Endothelial cell (in vitro differentiated cells): ENCODE measurements at regions not wholly inside any gene's neighbourhood (a gene's known extent, or its start where the extent isn't known, plus 50 kb on each side); places are given as distances from the start of the nearest gene placed in this dataset.

Source experiments
- DNase-seq: peaks from one replicate; pipeline ENCODE4 v3.0.0; 2021; ENCODE audit warnings: low spot score
- H3K27ac Mint-ChIP-seq: one replicate; pipeline ENCODE4 v1.8.0; 2021; ENCODE audit warnings: mixed read lengths, inconsistent platforms; ENCODE audit not compliant: unreplicated experiment
- H3K27me3 Mint-ChIP-seq: one replicate; pipeline ENCODE4 v1.8.0; 2021; ENCODE audit warnings: mild to moderate bottlenecking, moderate library complexity, mixed read lengths, inconsistent platforms; ENCODE audit not compliant: unreplicated experiment
- H3K36me3 Mint-ChIP-seq: one replicate; pipeline ENCODE4 v1.8.0; 2021; ENCODE audit warnings: mild to moderate bottlenecking, low read depth, mixed read lengths, inconsistent platforms; ENCODE audit not compliant: unreplicated experiment
- H3K4me1 Mint-ChIP-seq: one replicate; pipeline ENCODE4 v1.8.0; 2021; ENCODE audit warnings: mild to moderate bottlenecking, mixed read lengths, inconsistent platforms; ENCODE audit not compliant: unreplicated experiment
- H3K4me3 Mint-ChIP-seq: one replicate; pipeline ENCODE4 v1.8.0; 2021; ENCODE audit warnings: mild to moderate bottlenecking, mixed read lengths, inconsistent platforms; ENCODE audit not compliant: unreplicated experiment
- H3K9me3 Mint-ChIP-seq: one replicate; pipeline ENCODE4 v1.8.0; 2021; ENCODE audit warnings: mixed read lengths, inconsistent platforms; ENCODE audit not compliant: unreplicated experiment
- CTCF ChIP-seq: fragments of 200-600 bp; sonication (generic); IDR thresholded peaks from one replicate; pipeline ENCODE4 v1.5.0; 2021; ENCODE audit warnings: antibody characterized with exemption; ENCODE audit not compliant: unreplicated experiment

- Mint-ChIP-seq H3K36me3 (no peaks in the 10 kb centered on the region), H3K4me1 (peaks cover 31% of the 10 kb centered on the region), H3K9me3 (no peaks in the 10 kb centered on the region), H3K27me3 (no peaks in the 10 kb centered on the region), H3K4me3 (no peak overlapping the region), H3K27ac (no peak overlapping the region)
- no peak for DNase-seq
- no peak for TF ChIP-seq CTCF
Measured at GRCh38 chr6:113004470-113005270, 657.5 kb downstream of the RFPL4B start.

GRCh38 chr6:113006494-113006893 is 659.4 kb downstream of the RFPL4B start:
- no peak overlapping the region for H3K27ac Mint-ChIP-seq
- DNase-seq: no peak
- no peaks in the 10 kb centered on the region for H3K9me3 Mint-ChIP-seq
- no peak for TF ChIP-seq CTCF
- H3K4me3 Mint-ChIP-seq: no peak overlapping the region
- H3K36me3 Mint-ChIP-seq: no peaks in the 10 kb centered on the region
- no peaks in the 10 kb centered on the region for H3K27me3 Mint-ChIP-seq
- peaks cover 21% of the 10 kb centered on the region for H3K4me1 Mint-ChIP-seq

GRCh38 chr6:113009682-113010081 is 662.6 kb downstream of the RFPL4B start:
- H3K36me3 Mint-ChIP-seq: no peaks in the 10 kb centered on the region
- H3K4me1 Mint-ChIP-seq: peaks cover 13% of the 10 kb centered on the region
- H3K9me3 Mint-ChIP-seq: no peaks in the 10 kb centered on the region
- no peak for DNase-seq
- no peak for TF ChIP-seq CTCF
- no peaks in the 10 kb centered on the region for H3K27me3 Mint-ChIP-seq
- no peak overlapping the region for H3K4me3 Mint-ChIP-seq
- no peak overlapping the region for H3K27ac Mint-ChIP-seq

GRCh38 chr6:113010196-113010989 is 663.3 kb downstream of the RFPL4B start:
- DNase-seq: no peak
- TF ChIP-seq CTCF: no peak
- Mint-ChIP-seq H3K4me3 (no peak overlapping the region), H3K27ac (no peak overlapping the region), H3K4me1 (peaks cover 13% of the 10 kb centered on the region), H3K36me3 (no peaks in the 10 kb centered on the region), H3K27me3 (no peaks in the 10 kb centered on the region), H3K9me3 (no peaks in the 10 kb centered on the region)

GRCh38 chr6:113011389-113011788 is 664.3 kb downstream of the RFPL4B start:
- no peak for DNase-seq
- TF ChIP-seq CTCF: no peak
- H3K9me3 Mint-ChIP-seq: no peaks in the 10 kb centered on the region

More at GRCh38 chr6:113011389-113011788, 664.3 kb downstream of the RFPL4B start:
- Mint-ChIP-seq H3K36me3 (no peaks in the 10 kb centered on the region), H3K4me3 (no peak overlapping the region), H3K4me1 (peaks cover 13% of the 10 kb centered on the region), H3K27me3 (no peaks in the 10 kb centered on the region), H3K27ac (no peak overlapping the region)
